ENCODE measurements at regions not wholly inside any gene's neighbourhood (a gene's known extent, or its start where the extent isn't known, plus 50 kb on each side); places are given as distances from the start of the nearest gene placed in this dataset.

GRCh38 chr3:84836961-84837360 is 121.8 kb upstream of the CADM2 start:
- Histone ChIP-seq H3K36me3 (ENCODE audit: insufficient read depth, low read length) (no peaks in the 10 kb centered on the region), H3K9me3 (ENCODE audit: control insufficient read depth in 1 of 2, low read length in 2 of 2) (peaks cover 0 to 10% of the 10 kb centered on the region in 2 donors), H3K27me3 (ENCODE audit: insufficient read depth, low read length) (no peaks in the 10 kb centered on the region), H3K4me3 (ENCODE audit: low read length in 2 of 2) (no peak overlapping the region), H3K4me1 (ENCODE audit: insufficient read depth, low read length) (no peaks in the 10 kb centered on the region), H3K27ac (ENCODE audit: low read depth, low read length) (no peak overlapping the region)
- DNase-seq: no peak
- CTCF ChIA-PET (ENCODE audit: partially characterized antibody): no interaction called here
- POLR2A ChIA-PET (ENCODE audit: partially characterized antibody): no interaction called here
- intact Hi-C loops (cut with micrococcal nuclease): no loop called here
- H3K36me3 Mint-ChIP-seq: no peaks in the 10 kb centered on the region
- no peak overlapping the region for H3K27ac Mint-ChIP-seq
- H3K4me1 Mint-ChIP-seq: no peaks in the 10 kb centered on the region
- H3K9me3 Mint-ChIP-seq: peaks cover 0 to 21% (median 10%) of the 10 kb centered on the region in 8 donors
- no peak overlapping the region for H3K4me3 Mint-ChIP-seq
- H3K27me3 Mint-ChIP-seq: no peaks in the 10 kb centered on the region

GRCh38 chr3:84877092-84877491 is 81.7 kb upstream of the CADM2 start:
- Mint-ChIP-seq H3K27ac (no peak overlapping the region), H3K36me3 (no peaks in the 10 kb centered on the region), H3K9me3 (peaks cover 3 to 16% (median 14%) of the 10 kb centered on the region in 8 donors), H3K27me3 (no peaks in the 10 kb centered on the region), H3K4me1 (no peaks in the 10 kb centered on the region), H3K4me3 (no peak overlapping the region)
- no peak for DNase-seq
- intact Hi-C loops (cut with micrococcal nuclease): no loop called here
- Histone ChIP-seq H3K4me3 (ENCODE audit: low read length in 2 of 2) (no peak overlapping the region), H3K4me1 (ENCODE audit: insufficient read depth, low read length) (no peaks in the 10 kb centered on the region), H3K27ac (ENCODE audit: low read depth, low read length) (no peak overlapping the region), H3K9me3 (ENCODE audit: control insufficient read depth in 1 of 2, low read length in 2 of 2) (no peaks in the 10 kb centered on the region), H3K27me3 (ENCODE audit: insufficient read depth, low read length) (no peaks in the 10 kb centered on the region), H3K36me3 (ENCODE audit: insufficient read depth, low read length) (no peaks in the 10 kb centered on the region)
- ChIA-PET CTCF (ENCODE audit: partially characterized antibody) (no interaction called here), POLR2A (ENCODE audit: partially characterized antibody) (no interaction called here)

- DNase-seq: no peak
- Mint-ChIP-seq H3K4me3 (no peak overlapping the region), H3K27ac (no peak overlapping the region), H3K36me3 (no peaks in the 10 kb centered on the region), H3K9me3 (peaks cover 4 to 17% (median 12%) of the 10 kb centered on the region in 8 donors), H3K4me1 (no peaks in the 10 kb centered on the region), H3K27me3 (no peaks in the 10 kb centered on the region)
- no peaks in the 10 kb centered on the region for H3K27me3 ChIP-seq (ENCODE audit: insufficient read depth, low read length)
- intact Hi-C loops (cut with micrococcal nuclease): no loop called here
- no peak overlapping the region for H3K4me3 ChIP-seq (ENCODE audit: low read length in 2 of 2)
- ChIA-PET CTCF (ENCODE audit: partially characterized antibody) (no interaction called here), POLR2A (ENCODE audit: partially characterized antibody) (no interaction called here)
- no peak overlapping the region for H3K27ac ChIP-seq (ENCODE audit: low read depth, low read length)
- no peaks in the 10 kb centered on the region for H3K9me3 ChIP-seq (ENCODE audit: control insufficient read depth in 1 of 2, low read length in 2 of 2)
- no peaks in the 10 kb centered on the region for H3K36me3 ChIP-seq (ENCODE audit: insufficient read depth, low read length)
- no peaks in the 10 kb centered on the region for H3K4me1 ChIP-seq (ENCODE audit: insufficient read depth, low read length)
These were observed 77.5 kb upstream of the CADM2 start for GRCh38 chr3:84881288-84881687.

- ChIA-PET POLR2A (ENCODE audit: partially characterized antibody) (no interaction called here), CTCF (ENCODE audit: partially characterized antibody) (no interaction called here)
- Histone ChIP-seq H3K27me3 (ENCODE audit: insufficient read depth, low read length) (no peaks in the 10 kb centered on the region), H3K4me3 (ENCODE audit: low read length in 2 of 2) (no peak overlapping the region), H3K4me1 (ENCODE audit: insufficient read depth, low read length) (no peaks in the 10 kb centered on the region), H3K27ac (ENCODE audit: low read depth, low read length) (no peak overlapping the region), H3K9me3 (ENCODE audit: control insufficient read depth in 1 of 2, low read length in 2 of 2) (no peaks in the 10 kb centered on the region), H3K36me3 (ENCODE audit: insufficient read depth, low read length) (no peaks in the 10 kb centered on the region)
- intact Hi-C loops (cut with micrococcal nuclease): no loop called here
- Mint-ChIP-seq H3K4me1 (no peaks in the 10 kb centered on the region), H3K27ac (no peak overlapping the region), H3K27me3 (no peaks in the 10 kb centered on the region), H3K4me3 (no peak overlapping the region), H3K36me3 (no peaks in the 10 kb centered on the region), H3K9me3 (peaks cover 4 to 31% (median 14%) of the 10 kb centered on the region in 8 donors)
- DNase-seq: no peak
These were observed 73.4 kb upstream of the CADM2 start for GRCh38 chr3:84885199-84885882.

GRCh38 chr3:84891851-84892250 is 66.9 kb upstream of the CADM2 start:
- Histone ChIP-seq H3K4me3 (ENCODE audit: low read length in 2 of 2) (no peak overlapping the region), H3K9me3 (ENCODE audit: control insufficient read depth in 1 of 2, low read length in 2 of 2) (no peaks in the 10 kb centered on the region), H3K4me1 (ENCODE audit: insufficient read depth, low read length) (no peaks in the 10 kb centered on the region), H3K27me3 (ENCODE audit: insufficient read depth, low read length) (no peaks in the 10 kb centered on the region), H3K27ac (ENCODE audit: low read depth, low read length) (no peak overlapping the region), H3K36me3 (ENCODE audit: insufficient read depth, low read length) (no peaks in the 10 kb centered on the region)
- ChIA-PET POLR2A (ENCODE audit: partially characterized antibody) (no interaction called here), CTCF (ENCODE audit: partially characterized antibody) (no interaction called here)
- Mint-ChIP-seq H3K27me3 (no peaks in the 10 kb centered on the region), H3K9me3 (peaks cover 2 to 44% (median 18%) of the 10 kb centered on the region in 8 donors), H3K4me1 (no peaks in the 10 kb centered on the region), H3K36me3 (peaks cover 3 to 4% of the 10 kb centered on the region in 2 donors), H3K4me3 (no peak overlapping the region), H3K27ac (no peak overlapping the region)
- intact Hi-C loops (cut with micrococcal nuclease): no loop called here
- DNase-seq: no peak

- H3K27me3 Mint-ChIP-seq: no peaks in the 10 kb centered on the region
These were observed 65.6 kb upstream of the CADM2 start for GRCh38 chr3:84893211-84893610.

GRCh38 chr3:84904212-84904611 is 54.6 kb upstream of the CADM2 start:
- no peak for DNase-seq
- Mint-ChIP-seq H3K4me3 (no peak overlapping the region), H3K9me3 (peaks cover 0 to 23% (median 11%) of the 10 kb centered on the region in 8 donors), H3K4me1 (no peaks in the 10 kb centered on the region), H3K27me3 (no peaks in the 10 kb centered on the region), H3K36me3 (no peaks in the 10 kb centered on the region), H3K27ac (no peak overlapping the region)
- Histone ChIP-seq H3K9me3 (ENCODE audit: control insufficient read depth in 1 of 2, low read length in 2 of 2) (no peaks in the 10 kb centered on the region), H3K27me3 (ENCODE audit: insufficient read depth, low read length) (no peaks in the 10 kb centered on the region), H3K4me3 (ENCODE audit: low read length in 2 of 2) (no peak overlapping the region), H3K27ac (ENCODE audit: low read depth, low read length) (no peak overlapping the region), H3K4me1 (ENCODE audit: insufficient read depth, low read length) (no peaks in the 10 kb centered on the region), H3K36me3 (ENCODE audit: insufficient read depth, low read length) (no peaks in the 10 kb centered on the region)
- CTCF ChIA-PET (ENCODE audit: partially characterized antibody): no interaction called here
- intact Hi-C loops (cut with micrococcal nuclease): no loop called here
- POLR2A ChIA-PET (ENCODE audit: partially characterized antibody): no interaction called here

More at GRCh38 chr3:84893211-84893610, 65.6 kb upstream of the CADM2 start:
- H3K27ac ChIP-seq (ENCODE audit: low read depth, low read length): no peak overlapping the region
- no peaks in the 10 kb centered on the region for H3K27me3 ChIP-seq (ENCODE audit: insufficient read depth, low read length)
- H3K4me1 Mint-ChIP-seq: no peaks in the 10 kb centered on the region
- no peak for DNase-seq
- no peak overlapping the region for H3K27ac Mint-ChIP-seq
- H3K4me3 ChIP-seq (ENCODE audit: low read length in 2 of 2): no peak overlapping the region
- ChIA-PET CTCF (ENCODE audit: partially characterized antibody) (no interaction called here), POLR2A (ENCODE audit: partially characterized antibody) (no interaction called here)
- H3K4me1 ChIP-seq (ENCODE audit: insufficient read depth, low read length): no peaks in the 10 kb centered on the region
- H3K9me3 ChIP-seq (ENCODE audit: control insufficient read depth in 1 of 2, low read length in 2 of 2): no peaks in the 10 kb centered on the region
- intact Hi-C loops (cut with micrococcal nuclease): no loop called here
- H3K9me3 Mint-ChIP-seq: peaks cover 5 to 42% (median 20%) of the 10 kb centered on the region in 8 donors
- no peak overlapping the region for H3K4me3 Mint-ChIP-seq
- H3K36me3 ChIP-seq (ENCODE audit: insufficient read depth, low read length): no peaks in the 10 kb centered on the region
- peaks cover 3 to 4% of the 10 kb centered on the region in 2 donors for H3K36me3 Mint-ChIP-seq
